ENCODE measurements at regions not wholly inside any gene's neighbourhood (a gene's known extent, or its start where the extent isn't known, plus 50 kb on each side); places are given as distances from the start of the nearest gene placed in this dataset.

DNA sequence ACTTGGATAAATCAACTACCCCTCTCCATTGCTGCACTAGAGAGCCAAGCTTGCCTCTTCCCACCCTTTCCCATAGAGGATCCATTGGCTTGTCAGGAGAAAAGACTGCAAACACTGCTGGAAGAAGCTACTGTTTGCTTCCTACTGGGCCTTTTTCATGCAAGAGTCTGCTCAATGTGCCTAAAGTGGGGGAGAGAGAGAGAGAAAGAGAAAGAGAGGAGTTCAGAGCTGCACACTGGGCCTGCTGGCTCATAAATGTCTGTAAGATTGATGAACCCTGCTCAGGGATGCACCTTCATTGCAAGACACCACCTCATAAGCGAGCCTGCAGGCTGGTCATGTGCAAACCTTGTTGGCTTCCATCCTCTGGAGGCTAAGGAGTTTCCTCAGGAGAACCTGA is 269.4 kb downstream of the ZNF608 start:
- TF ChIP-seq, protein P1, sequence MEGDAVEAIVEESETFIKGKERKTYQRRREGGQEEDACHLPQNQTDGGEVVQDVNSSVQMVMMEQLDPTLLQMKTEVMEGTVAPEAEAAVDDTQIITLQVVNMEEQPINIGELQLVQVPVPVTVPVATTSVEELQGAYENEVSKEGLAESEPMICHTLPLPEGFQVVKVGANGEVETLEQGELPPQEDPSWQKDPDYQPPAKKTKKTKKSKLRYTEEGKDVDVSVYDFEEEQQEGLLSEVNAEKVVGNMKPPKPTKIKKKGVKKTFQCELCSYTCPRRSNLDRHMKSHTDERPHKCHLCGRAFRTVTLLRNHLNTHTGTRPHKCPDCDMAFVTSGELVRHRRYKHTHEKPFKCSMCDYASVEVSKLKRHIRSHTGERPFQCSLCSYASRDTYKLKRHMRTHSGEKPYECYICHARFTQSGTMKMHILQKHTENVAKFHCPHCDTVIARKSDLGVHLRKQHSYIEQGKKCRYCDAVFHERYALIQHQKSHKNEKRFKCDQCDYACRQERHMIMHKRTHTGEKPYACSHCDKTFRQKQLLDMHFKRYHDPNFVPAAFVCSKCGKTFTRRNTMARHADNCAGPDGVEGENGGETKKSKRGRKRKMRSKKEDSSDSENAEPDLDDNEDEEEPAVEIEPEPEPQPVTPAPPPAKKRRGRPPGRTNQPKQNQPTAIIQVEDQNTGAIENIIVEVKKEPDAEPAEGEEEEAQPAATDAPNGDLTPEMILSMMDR (IDR thresholded peaks at IDR 0.05): no peak
- Histone ChIP-seq H3K4me1 (ENCODE audit: low read depth) (no peaks in the 10 kb centered on the region), H3K4me3 (no peak overlapping the region), H3K36me3 (ENCODE audit: low read depth) (no peaks in the 10 kb centered on the region), H3K9me3 (no peaks in the 10 kb centered on the region)
- intact Hi-C loops (cut with DNase I, micrococcal nuclease): no loop called here
- ATAC-seq (no peak), DNase-seq (no peak)

DNA sequence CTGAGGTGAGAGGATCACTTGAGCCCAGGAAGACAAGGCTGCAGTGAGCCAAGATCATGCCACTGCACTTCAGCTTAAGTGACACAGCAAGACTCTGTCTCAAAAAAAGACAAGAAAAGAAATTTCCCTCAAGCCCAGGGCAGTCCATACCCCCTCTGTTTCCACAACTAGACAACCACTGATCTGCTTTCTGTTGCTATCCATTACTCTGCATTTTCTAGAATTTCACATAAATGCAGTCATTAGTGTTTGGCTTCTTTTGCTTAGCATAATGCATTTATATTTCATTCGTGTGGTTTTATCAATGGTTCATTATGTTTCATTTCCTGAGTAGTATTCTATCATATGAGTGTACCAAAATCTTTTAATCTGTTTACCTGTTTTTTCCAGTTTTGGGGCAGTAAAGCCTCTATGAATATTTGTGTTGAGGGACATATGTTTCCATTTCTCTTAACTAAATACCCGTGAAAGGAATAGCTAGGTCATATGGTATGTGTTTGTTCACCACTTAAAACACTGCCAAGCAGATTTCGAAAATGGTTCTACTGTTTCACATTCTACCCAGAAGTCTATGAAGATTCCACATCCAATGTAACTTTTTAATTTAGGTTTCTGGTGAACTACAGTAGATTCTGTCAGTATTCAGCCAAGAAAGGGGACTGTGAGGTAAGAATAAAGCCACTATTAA is 271.8 kb downstream of the ZNF608 start:
- TF ChIP-seq, protein P1 (IDR thresholded peaks at IDR 0.05): no peak
- no peaks in the 10 kb centered on the region for H3K9me3 ChIP-seq
- no peak overlapping the region for H3K4me3 ChIP-seq
- DNase-seq (no peak), ATAC-seq (no peak)
- intact Hi-C loops (cut with DNase I, micrococcal nuclease): no loop called here
- no peaks in the 10 kb centered on the region for H3K36me3 ChIP-seq (ENCODE audit: low read depth)
- no peaks in the 10 kb centered on the region for H3K4me1 ChIP-seq (ENCODE audit: low read depth)

DNA sequence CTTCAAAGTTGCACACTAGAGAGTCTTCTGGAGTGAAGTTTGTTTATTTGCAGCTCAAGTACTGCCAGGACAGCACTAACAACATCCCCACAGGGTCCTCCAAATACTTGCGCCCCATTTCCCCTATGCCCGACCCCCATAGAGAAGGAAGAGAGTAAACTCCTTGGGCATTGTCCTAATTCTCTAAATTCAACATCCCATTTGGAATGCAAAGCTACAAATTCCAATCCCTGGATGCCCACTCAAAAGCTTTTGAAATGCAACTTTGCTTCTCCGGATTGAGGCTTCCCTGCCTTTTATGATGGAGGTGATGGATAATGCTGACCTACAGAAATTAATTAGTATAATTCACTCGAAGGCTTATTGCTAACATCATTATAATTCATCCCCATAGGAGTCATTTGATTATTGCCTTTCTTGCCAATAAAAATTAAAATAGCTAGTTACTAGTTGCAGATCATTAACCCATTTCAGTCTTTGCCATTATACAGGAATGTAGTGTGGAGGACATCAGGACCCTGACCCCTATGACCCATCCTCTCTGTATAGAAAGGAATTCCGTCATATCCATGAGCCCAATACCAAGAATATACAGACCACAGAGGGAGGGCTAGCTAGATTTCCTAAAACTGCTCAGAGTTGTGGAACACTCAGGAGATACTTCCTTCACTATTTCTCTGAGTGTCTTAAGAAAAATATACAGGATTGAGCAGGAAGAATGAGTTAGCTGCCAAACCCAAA is 277.6 kb downstream of the ZNF608 start:
- Histone ChIP-seq H3K4me1 (ENCODE audit: low read depth) (no peaks in the 10 kb centered on the region), H3K4me3 (no peak overlapping the region), H3K9me3 (no peaks in the 10 kb centered on the region), H3K36me3 (ENCODE audit: low read depth) (no peaks in the 10 kb centered on the region)
- intact Hi-C loops (cut with DNase I, micrococcal nuclease): loop anchor here in 1 of 2 donors (10.0 kb wide), 1 partner anchor 1516 kb away; no protein-coding TSS in a partner anchor
- ATAC-seq (no peak), DNase-seq (no peak)
- TF ChIP-seq, protein P1 (IDR thresholded peaks at IDR 0.05): no peak

DNA sequence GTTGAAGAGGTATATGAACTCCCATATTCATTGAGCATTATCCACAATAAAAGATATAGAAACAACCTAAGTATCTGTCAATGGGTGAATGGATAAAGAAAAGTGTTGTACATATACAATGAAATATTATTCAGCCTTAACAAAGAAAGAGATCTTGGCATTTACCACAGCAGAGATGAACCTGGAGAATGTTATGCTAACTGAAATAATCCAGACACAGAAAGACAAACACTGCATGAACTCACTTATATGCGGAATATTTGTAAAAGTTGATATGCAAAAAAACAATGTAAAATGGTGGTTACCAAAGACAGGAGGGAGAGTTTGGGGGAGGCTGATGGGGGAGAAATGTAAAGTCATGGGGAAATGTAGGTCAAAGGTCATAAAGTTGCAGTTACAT is 278.7 kb downstream of the ZNF608 start:
- H3K4me1 ChIP-seq (ENCODE audit: low read depth): no peaks in the 10 kb centered on the region
- intact Hi-C loops (cut with DNase I, micrococcal nuclease): loop anchor here in 1 of 2 donors (10.0 kb wide), 1 partner anchor 1517 kb away; no protein-coding TSS in a partner anchor
- no peaks in the 10 kb centered on the region for H3K36me3 ChIP-seq (ENCODE audit: low read depth)
- no peak for DNase-seq
- no peaks in the 10 kb centered on the region for H3K9me3 ChIP-seq
- ATAC-seq: no peak
- TF ChIP-seq, protein P1 (IDR thresholded peaks at IDR 0.05): no peak
- H3K4me3 ChIP-seq: no peak overlapping the region

DNA sequence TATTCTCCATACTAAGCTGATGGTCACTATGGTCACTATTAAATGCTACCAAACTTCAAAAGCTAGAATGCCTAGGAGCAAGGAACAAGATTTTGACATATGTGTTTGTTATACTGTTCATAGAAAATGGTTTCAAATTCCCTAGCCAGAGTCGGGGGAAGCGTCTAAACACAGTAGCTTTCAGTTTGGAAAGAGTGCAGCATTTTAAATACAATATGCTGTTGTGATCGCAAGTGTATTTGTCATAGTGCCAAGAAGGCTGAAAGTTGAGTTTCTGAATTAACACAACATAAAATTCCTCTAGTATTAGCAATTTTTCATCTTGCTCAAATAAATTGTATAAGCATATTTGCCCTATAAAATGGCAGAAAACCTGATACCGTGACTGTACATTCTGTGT is 280.4 kb downstream of the ZNF608 start:
- no peaks in the 10 kb centered on the region for H3K36me3 ChIP-seq (ENCODE audit: low read depth)
- H3K4me3 ChIP-seq: no peak overlapping the region
- TF ChIP-seq, protein P1 (IDR thresholded peaks at IDR 0.05): no peak
- no peaks in the 10 kb centered on the region for H3K9me3 ChIP-seq
- no peak for ATAC-seq
- no peak for DNase-seq
- intact Hi-C loops (cut with DNase I, micrococcal nuclease): loop anchor here in 1 of 2 donors (10.0 kb wide), 1 partner anchor 1519 kb away; no protein-coding TSS in a partner anchor
- H3K4me1 ChIP-seq (ENCODE audit: low read depth): no peaks in the 10 kb centered on the region

Measured in mucosa of descending colon (tissue), 3 donors.